CD8-positive, alpha-beta memory T cell (primary cell): ENCODE measurements at regions not wholly inside any gene's neighbourhood (a gene's known extent, or its start where the extent isn't known, plus 50 kb on each side); places are given as distances from the start of the nearest gene placed in this dataset.

Experiments used
- CTCF ChIA-PET: fragments of 350-600 bp; sonication (Branson Sonifier 250); formaldehyde crosslinking; loops from one replicate; lab custom pipeline; 2021; ENCODE audit warnings: antibody characterized with exemption; lab: Charles Lee
- POLR2A ChIA-PET: fragments of 350-600 bp; sonication (Branson Sonifier 250); formaldehyde crosslinking; loops from one replicate; lab custom pipeline; 2021; ENCODE audit warnings: antibody characterized with exemption; lab: Charles Lee
- DNase-seq, 5 donors: peaks; one replicate each; pipeline versions ENCODE4 v3.0.0 to v3.0.0-alpha.2; 2020 to 2022; ENCODE audit warnings: mixed read lengths in 1 of 5
- H3K27ac ChIP-seq: one replicate; pipeline ENCODE4 v1.7.0; 2013; ENCODE audit warnings: low read depth, mild to moderate bottlenecking, low read length, moderate library complexity
- H3K27me3 ChIP-seq: 2 replicates; pipeline ENCODE4 v1.7.0; 2013; ENCODE audit warnings: low read length, mild to moderate bottlenecking; ENCODE audit not compliant: insufficient read depth, poor library complexity, severe bottlenecking
- H3K36me3 ChIP-seq: 2 replicates; pipeline ENCODE4 v1.7.0; 2013; ENCODE audit warnings: mild to moderate bottlenecking, low read length, moderate library complexity; ENCODE audit not compliant: insufficient read depth
- H3K4me1 ChIP-seq: 2 replicates; pipeline ENCODE4 v1.7.0; 2013; ENCODE audit warnings: mild to moderate bottlenecking, low read length, moderate library complexity; ENCODE audit not compliant: insufficient read depth
- H3K4me3 ChIP-seq: 2 replicates; pipeline ENCODE4 v1.7.0; 2013; ENCODE audit warnings: mild to moderate bottlenecking, low read length
- H3K9me3 ChIP-seq: 2 replicates; pipeline ENCODE4 v1.7.0; 2013; ENCODE audit warnings: mild to moderate bottlenecking, low read length
- H3K27ac Mint-ChIP-seq, 8 donors: one replicate each; pipeline ENCODE4 v1.8.0; 2020 to 2021; ENCODE audit warnings: mixed read lengths in 8 of 8, mild to moderate bottlenecking in 6 of 8, inconsistent platforms in 3 of 8, moderate library complexity in 3 of 8
- H3K27me3 Mint-ChIP-seq, 2 donors: one replicate each; pipeline ENCODE4 v1.8.0; 2020 to 2021; ENCODE audit warnings: mixed read lengths in 2 of 2, mild to moderate bottlenecking in 1 of 2, moderate library complexity in 1 of 2
- H3K36me3 Mint-ChIP-seq, 3 donors: one replicate each; pipeline ENCODE4 v1.8.0; 2020 to 2021; ENCODE audit warnings: mixed read lengths in 3 of 3, inconsistent platforms in 1 of 3, mild to moderate bottlenecking in 1 of 3
- H3K4me1 Mint-ChIP-seq, 3 donors: one replicate each; pipeline ENCODE4 v1.8.0; 2020 to 2021; ENCODE audit warnings: mixed read lengths in 3 of 3, inconsistent platforms in 1 of 3, mild to moderate bottlenecking in 1 of 3
- H3K4me3 Mint-ChIP-seq, 7 donors: one replicate each; pipeline ENCODE4 v1.8.0; 2020 to 2021; ENCODE audit warnings: mixed read lengths in 7 of 7, mild to moderate bottlenecking in 6 of 7, moderate library complexity in 4 of 7, inconsistent platforms in 2 of 7
- H3K9me3 Mint-ChIP-seq, 5 donors: one replicate each; pipeline ENCODE4 v1.8.0; 2020 to 2022; ENCODE audit warnings: mixed read lengths in 5 of 5, mild to moderate bottlenecking in 3 of 5, moderate library complexity in 2 of 5, inconsistent platforms in 1 of 5

DNA sequence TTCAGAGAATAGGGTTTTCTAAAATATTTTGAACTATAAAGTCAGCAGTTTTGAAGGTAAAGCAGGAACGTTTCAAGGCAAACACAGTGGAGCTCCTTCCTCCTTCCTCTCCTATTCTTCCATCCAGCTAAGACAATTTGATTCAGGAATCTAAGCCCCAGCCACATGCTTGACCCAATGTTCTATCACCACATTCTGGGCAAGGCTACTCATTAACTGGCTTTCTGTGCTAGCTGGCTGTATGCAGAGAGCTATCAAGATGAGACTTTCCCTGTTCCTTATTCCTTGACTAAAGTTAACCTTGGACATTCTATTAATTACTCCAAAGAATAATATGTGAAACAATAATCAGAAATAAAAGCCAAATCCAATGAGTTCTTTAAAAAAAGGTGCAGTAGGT is 266.9 kb downstream of the NOVA1 start:
- POLR2A ChIA-PET, result no interaction called here
- no peaks in the 10 kb centered on the region for H3K9me3 ChIP-seq
- Mint-ChIP-seq H3K4me3 (no peak overlapping the region), H3K36me3 (no peaks in the 10 kb centered on the region), H3K4me1 (no peaks in the 10 kb centered on the region), H3K27ac (peak overlapping the region in 1 of 8 donors; percentile 15), H3K9me3 (peaks cover 3 to 30% (median 6%) of the 10 kb centered on the region in 5 donors), H3K27me3 (no peaks in the 10 kb centered on the region)
- no peak for DNase-seq
- H3K27ac ChIP-seq, result no peak overlapping the region
- H3K4me3 ChIP-seq, result no peak overlapping the region
- no peaks in the 10 kb centered on the region for H3K36me3 ChIP-seq
- CTCF ChIA-PET, result no interaction called here
- no peaks in the 10 kb centered on the region for H3K4me1 ChIP-seq
- H3K27me3 ChIP-seq, result no peaks in the 10 kb centered on the region

DNA sequence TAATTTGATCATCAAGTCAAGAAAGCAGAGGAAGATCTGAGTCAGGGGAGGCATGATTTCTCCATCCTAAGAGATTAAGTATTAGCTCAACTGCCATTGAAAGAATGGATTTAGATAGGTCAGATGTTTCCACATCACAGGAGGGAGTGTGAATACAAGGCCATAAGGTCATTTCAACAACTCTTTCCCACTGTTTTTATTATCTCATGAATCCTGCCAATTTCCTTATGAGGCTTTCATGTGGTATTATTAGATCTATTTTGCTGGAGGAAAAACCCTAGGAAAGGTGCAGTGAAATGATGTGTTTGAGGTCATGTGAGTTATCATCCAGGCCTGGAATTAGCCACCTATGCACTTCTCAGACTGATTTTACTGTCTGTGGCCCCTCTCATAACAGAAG is 269.0 kb downstream of the NOVA1 start:
- Mint-ChIP-seq H3K4me1 (no peaks in the 10 kb centered on the region), H3K27ac (no peak overlapping the region), H3K4me3 (no peak overlapping the region), H3K36me3 (no peaks in the 10 kb centered on the region), H3K27me3 (no peaks in the 10 kb centered on the region), H3K9me3 (peaks cover under 1 to 43% (median 6%) of the 10 kb centered on the region in 5 donors)
- ChIA-PET CTCF (no interaction called here), POLR2A (no interaction called here)
- H3K27ac ChIP-seq, result no peak overlapping the region
- no peak overlapping the region for H3K4me3 ChIP-seq
- no peaks in the 10 kb centered on the region for H3K4me1 ChIP-seq
- H3K9me3 ChIP-seq, result no peaks in the 10 kb centered on the region
- H3K36me3 ChIP-seq, result no peaks in the 10 kb centered on the region
- DNase-seq, result no peak
- H3K27me3 ChIP-seq, result no peaks in the 10 kb centered on the region

DNA sequence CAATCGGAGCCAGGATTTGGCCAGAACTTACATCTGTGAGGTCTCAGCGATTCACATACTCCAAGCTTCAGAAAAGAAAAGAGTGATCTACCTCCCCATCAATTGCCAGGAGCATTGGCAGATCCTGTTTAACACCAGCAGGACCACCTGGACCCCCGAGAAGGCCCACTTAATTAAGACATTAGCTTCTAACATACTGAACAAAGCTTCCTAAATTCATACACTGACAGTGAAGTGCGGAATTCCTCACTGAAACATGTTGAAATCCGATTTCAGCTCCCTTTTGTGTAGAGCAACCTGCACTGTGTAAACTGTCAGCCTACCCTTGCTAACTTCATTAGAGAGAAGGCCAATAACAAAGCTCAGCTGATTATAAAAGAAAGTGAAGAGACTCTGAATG is 274.0 kb downstream of the NOVA1 start:
- Histone ChIP-seq H3K36me3 (no peaks in the 10 kb centered on the region), H3K9me3 (no peaks in the 10 kb centered on the region), H3K27ac (no peak overlapping the region), H3K4me1 (no peaks in the 10 kb centered on the region), H3K4me3 (no peak overlapping the region), H3K27me3 (no peaks in the 10 kb centered on the region)
- no peaks in the 10 kb centered on the region for H3K36me3 Mint-ChIP-seq
- H3K4me3 Mint-ChIP-seq, result no peak overlapping the region
- H3K4me1 Mint-ChIP-seq, result no peaks in the 10 kb centered on the region
- no peaks in the 10 kb centered on the region for H3K27me3 Mint-ChIP-seq
- ChIA-PET CTCF (no interaction called here), POLR2A (no interaction called here)
- H3K27ac Mint-ChIP-seq, result no peak overlapping the region
- peaks cover 3 to 42% (median 9%) of the 10 kb centered on the region in 5 donors for H3K9me3 Mint-ChIP-seq
- DNase-seq, result no peak

DNA sequence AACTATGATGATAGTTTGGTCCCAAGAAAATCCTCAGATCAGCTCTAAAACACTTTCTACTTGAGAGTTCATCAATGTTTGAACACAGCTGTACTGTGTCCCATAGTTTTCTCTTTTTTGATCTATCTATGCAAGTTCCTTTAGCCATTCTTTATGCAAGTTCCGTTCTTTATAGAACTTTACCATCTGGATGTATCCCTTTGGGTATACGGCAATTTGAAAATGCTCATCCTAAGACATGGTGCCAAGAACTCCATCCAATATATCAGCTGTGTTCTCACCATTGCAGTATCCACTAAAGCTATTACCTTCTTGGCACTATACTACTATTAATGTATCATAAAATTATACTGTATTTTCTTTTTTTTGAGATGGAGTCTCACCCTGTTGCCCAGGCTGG is 276.9 kb downstream of the NOVA1 start:
- no peak for DNase-seq
- Histone ChIP-seq H3K27ac (no peak overlapping the region), H3K4me1 (no peaks in the 10 kb centered on the region), H3K27me3 (no peaks in the 10 kb centered on the region), H3K4me3 (no peak overlapping the region), H3K9me3 (no peaks in the 10 kb centered on the region), H3K36me3 (no peaks in the 10 kb centered on the region)
- H3K4me1 Mint-ChIP-seq, result no peaks in the 10 kb centered on the region
- H3K36me3 Mint-ChIP-seq, result no peaks in the 10 kb centered on the region
- H3K27ac Mint-ChIP-seq, result no peak overlapping the region
- CTCF ChIA-PET, result no interaction called here
- POLR2A ChIA-PET, result no interaction called here
- peaks cover 3 to 40% (median 9%) of the 10 kb centered on the region in 5 donors for H3K9me3 Mint-ChIP-seq
- H3K27me3 Mint-ChIP-seq, result no peaks in the 10 kb centered on the region
- no peak overlapping the region for H3K4me3 Mint-ChIP-seq

GRCh38 chr14:26319139-26319864 is 278.5 kb downstream of the NOVA1 start:
- H3K4me3 ChIP-seq, result no peak overlapping the region
- H3K4me3 Mint-ChIP-seq, result no peak overlapping the region
- no peak for DNase-seq
- H3K27ac ChIP-seq, result no peak overlapping the region
- no peak overlapping the region for H3K27ac Mint-ChIP-seq
- H3K9me3 Mint-ChIP-seq, result peaks cover 3 to 33% (median 14%) of the 10 kb centered on the region in 5 donors
- no peaks in the 10 kb centered on the region for H3K9me3 ChIP-seq
- H3K36me3 ChIP-seq, result no peaks in the 10 kb centered on the region
- H3K27me3 Mint-ChIP-seq, result no peaks in the 10 kb centered on the region
- H3K4me1 ChIP-seq, result no peaks in the 10 kb centered on the region
- H3K4me1 Mint-ChIP-seq, result no peaks in the 10 kb centered on the region
- ChIA-PET POLR2A (no interaction called here), CTCF (no interaction called here)
- no peaks in the 10 kb centered on the region for H3K27me3 ChIP-seq
- no peaks in the 10 kb centered on the region for H3K36me3 Mint-ChIP-seq

DNA sequence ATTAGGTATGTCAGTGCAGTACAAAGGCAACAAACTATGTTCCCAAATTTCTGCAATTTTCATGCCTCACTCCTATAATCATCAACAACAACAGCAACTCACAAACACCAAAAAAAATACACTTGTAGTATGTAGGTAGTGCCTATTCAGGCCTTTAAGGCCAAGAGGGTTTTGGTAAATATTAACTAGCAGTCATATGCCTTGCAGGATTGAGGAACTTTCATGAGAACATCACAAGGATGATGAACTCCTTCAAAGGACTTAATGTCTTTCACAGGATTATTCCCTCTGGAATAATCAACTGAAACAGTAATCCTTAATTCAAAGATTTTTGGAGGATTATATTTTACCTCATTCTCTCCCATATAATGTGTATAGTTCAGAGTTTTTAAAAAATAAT is 293.8 kb downstream of the NOVA1 start:
- H3K27me3 Mint-ChIP-seq, result no peaks in the 10 kb centered on the region
- no peaks in the 10 kb centered on the region for H3K36me3 ChIP-seq
- H3K4me1 Mint-ChIP-seq, result no peaks in the 10 kb centered on the region
- no peak overlapping the region for H3K4me3 ChIP-seq
- H3K4me1 ChIP-seq, result no peaks in the 10 kb centered on the region
- no peak overlapping the region for H3K4me3 Mint-ChIP-seq
- no peaks in the 10 kb centered on the region for H3K36me3 Mint-ChIP-seq
- no peak for DNase-seq
- no peaks in the 10 kb centered on the region for H3K27me3 ChIP-seq
- peaks cover 14 to 42% (median 34%) of the 10 kb centered on the region in 5 donors for H3K9me3 Mint-ChIP-seq
- H3K27ac ChIP-seq, result no peak overlapping the region
- no peak overlapping the region for H3K27ac Mint-ChIP-seq
- ChIA-PET CTCF (no interaction called here), POLR2A (no interaction called here)
- no peaks in the 10 kb centered on the region for H3K9me3 ChIP-seq

GRCh38 chr14:26293909-26294308 is 303.9 kb downstream of the NOVA1 start:
- H3K4me3 Mint-ChIP-seq, result no peak overlapping the region
- Histone ChIP-seq H3K27ac (no peak overlapping the region), H3K9me3 (no peaks in the 10 kb centered on the region), H3K27me3 (no peaks in the 10 kb centered on the region), H3K4me3 (no peak overlapping the region), H3K4me1 (no peaks in the 10 kb centered on the region), H3K36me3 (no peaks in the 10 kb centered on the region)
- H3K9me3 Mint-ChIP-seq, result peaks cover 13 to 16% (median 15%) of the 10 kb centered on the region in 5 donors
- DNase-seq, result no peak
- CTCF ChIA-PET, result no interaction called here
- POLR2A ChIA-PET, result no interaction called here
- H3K27ac Mint-ChIP-seq, result no peak overlapping the region
- no peaks in the 10 kb centered on the region for H3K36me3 Mint-ChIP-seq
- H3K27me3 Mint-ChIP-seq, result no peaks in the 10 kb centered on the region
- no peaks in the 10 kb centered on the region for H3K4me1 Mint-ChIP-seq

DNA sequence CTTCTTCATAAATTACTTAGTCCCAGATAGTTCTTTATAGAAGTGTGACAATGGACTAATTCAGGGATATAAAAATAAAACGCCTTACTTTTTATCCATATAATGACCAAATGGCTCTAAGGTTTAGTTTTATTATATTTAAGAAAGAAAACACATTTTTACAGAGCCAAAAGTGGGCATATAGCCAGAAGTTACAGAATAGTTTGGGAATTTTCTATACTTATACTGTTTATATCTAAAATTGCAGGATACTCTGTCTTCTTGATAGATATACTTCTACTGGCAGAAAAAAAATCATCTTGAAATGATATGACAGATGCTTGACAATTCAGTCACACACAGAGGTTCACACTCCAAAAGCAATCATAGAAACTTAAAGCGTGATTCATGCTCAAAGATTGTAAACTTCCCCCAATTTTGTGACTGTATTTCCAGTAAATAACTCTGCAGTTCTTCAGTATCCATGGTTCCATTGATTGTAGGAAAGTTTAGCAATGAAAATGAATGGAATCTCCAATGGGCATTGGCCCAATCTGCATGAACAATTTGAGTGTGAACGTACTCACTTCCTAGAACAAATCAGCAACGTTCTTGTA is 307.8 kb downstream of the NOVA1 start:
- Mint-ChIP-seq H3K36me3 (no peaks in the 10 kb centered on the region), H3K9me3 (peaks cover 11 to 21% (median 18%) of the 10 kb centered on the region in 5 donors), H3K27ac (no peak overlapping the region), H3K27me3 (no peaks in the 10 kb centered on the region), H3K4me3 (no peak overlapping the region), H3K4me1 (no peaks in the 10 kb centered on the region)
- Histone ChIP-seq H3K4me3 (no peak overlapping the region), H3K4me1 (no peaks in the 10 kb centered on the region), H3K27ac (no peak overlapping the region), H3K36me3 (no peaks in the 10 kb centered on the region), H3K27me3 (no peaks in the 10 kb centered on the region), H3K9me3 (no peaks in the 10 kb centered on the region)
- DNase-seq, result no peak
- CTCF ChIA-PET, result no interaction called here
- POLR2A ChIA-PET, result no interaction called here
